SW 1271 (cell line): ENCODE measurements at regions not wholly inside any gene's neighbourhood (a gene's known extent, or its start where the extent isn't known, plus 50 kb on each side); places are given as distances from the start of the nearest gene placed in this dataset.
"Not testable (repeated sequence)": the region's sequence is repeated elsewhere in the genome, so short reads cannot be mapped to it uniquely, and the experiment has no call there.

ENCODE experiments used
- DNase-seq, 2 experiments: peaks; one replicate each; lab custom pipeline; 2025; lab: John Stamatoyannopoulos, UW

DNA sequence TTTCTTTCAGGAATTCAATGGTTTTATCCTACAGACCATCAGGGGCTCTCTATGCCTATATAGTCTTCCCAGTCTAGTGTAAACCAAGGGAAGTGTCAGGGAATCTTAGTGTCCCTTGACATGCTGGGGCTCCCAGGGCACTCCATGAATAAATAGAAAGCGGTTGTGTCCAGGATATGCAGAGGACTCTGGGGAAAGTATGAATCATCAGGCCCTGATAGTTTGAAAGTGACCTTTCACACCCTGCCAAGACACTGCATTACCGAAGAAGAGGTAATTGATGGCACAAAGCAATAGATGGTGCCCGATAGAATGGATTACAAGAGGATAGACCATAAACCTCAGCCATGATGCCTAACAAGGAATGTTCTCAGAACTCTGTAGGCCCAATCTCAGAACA, 163.3 kb upstream of the DAPK1 start:
- DNase-seq: no peak

DNA sequence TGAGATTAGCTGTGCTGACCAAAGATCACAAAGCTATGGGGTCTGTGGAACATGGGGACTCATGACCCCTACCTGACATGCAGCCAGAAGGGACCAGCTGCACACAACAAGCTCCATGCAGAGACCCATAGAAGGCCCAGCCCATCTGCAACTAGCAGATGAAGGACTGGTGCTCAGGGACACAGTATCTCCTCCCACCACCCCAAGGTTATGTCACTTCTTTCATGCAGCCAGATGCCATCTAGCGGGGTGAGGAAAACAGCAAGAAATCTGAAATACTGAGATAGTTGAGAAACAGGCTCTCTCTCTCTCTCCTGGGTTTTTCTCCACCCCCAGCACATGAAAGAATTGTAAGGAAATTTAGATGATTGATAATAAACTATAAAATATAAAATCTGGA, 161.3 kb upstream of the DAPK1 start:
- no peak for DNase-seq

DNA sequence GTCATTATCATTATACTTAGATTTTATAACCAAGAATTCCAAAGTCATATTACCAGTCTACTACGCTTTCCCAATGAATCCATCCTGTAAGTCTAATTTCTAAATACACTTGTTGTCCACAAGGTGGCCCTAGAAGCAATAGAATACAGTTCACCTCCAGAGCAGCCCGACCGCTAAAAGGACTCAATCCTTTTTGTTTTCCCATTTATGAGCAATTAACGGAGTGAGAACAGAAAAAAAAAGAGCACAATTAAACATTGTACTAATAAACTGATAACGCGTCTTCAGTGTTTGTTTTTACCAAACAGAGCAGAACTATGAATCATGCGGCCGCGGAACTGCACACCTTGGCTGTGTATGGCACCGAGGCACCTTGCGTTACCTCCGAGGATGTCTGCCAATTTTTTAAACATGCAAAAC, 160.7 kb upstream of the DAPK1 start:
- peak; percentile 11 to 73 for DNase-seq

DNA sequence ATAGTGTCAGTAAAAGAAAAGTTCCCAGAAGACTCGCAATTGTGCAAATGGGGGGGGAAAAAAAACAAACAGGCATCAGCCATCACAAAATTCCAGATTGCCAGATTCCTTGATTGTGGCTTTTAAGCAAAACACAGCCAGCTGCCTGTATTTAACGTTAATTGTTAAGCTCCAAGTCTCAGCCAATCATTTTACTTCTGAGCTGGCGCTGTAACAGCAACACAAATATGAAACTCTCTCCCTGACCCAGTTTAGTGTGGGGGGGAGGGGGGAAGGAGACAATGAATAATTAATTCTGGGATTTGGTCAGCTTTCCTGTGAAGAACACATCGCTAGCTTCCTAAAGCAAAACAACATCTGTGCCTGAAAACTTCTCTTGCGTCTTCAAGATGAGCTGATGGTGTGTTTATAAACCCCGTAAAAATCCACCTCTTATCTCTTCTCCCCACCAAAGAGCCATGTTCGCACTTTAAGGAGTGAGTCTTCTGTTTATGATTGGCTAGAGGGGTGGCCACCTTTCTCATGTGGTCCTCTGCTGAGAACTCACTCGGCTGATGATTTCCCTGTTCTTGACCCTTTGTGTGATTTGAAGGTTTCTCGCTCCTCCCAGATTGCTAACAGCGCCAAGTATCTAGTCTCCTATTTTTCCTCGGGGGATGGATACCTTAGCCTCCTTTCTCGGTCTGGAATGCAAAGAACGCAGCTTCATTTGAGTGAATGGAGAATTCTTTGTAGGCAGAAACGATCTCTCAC, 160.2 kb upstream of the DAPK1 start:
- DNase-seq: no peak

GRCh38 chr9:87338088-87338989, 159.3 kb upstream of the DAPK1 start:
- no peak for DNase-seq

GRCh38 chr9:87340391-87340790, 157.3 kb upstream of the DAPK1 start:
- DNase-seq: no peak

GRCh38 chr9:87342743-87343142, 154.9 kb upstream of the DAPK1 start:
- DNase-seq: no peak

GRCh38 chr9:87343816-87344430, 153.7 kb upstream of the DAPK1 start:
- no peak for DNase-seq

GRCh38 chr9:87346061-87346665, 151.5 kb upstream of the DAPK1 start:
- no peak for DNase-seq

DNA sequence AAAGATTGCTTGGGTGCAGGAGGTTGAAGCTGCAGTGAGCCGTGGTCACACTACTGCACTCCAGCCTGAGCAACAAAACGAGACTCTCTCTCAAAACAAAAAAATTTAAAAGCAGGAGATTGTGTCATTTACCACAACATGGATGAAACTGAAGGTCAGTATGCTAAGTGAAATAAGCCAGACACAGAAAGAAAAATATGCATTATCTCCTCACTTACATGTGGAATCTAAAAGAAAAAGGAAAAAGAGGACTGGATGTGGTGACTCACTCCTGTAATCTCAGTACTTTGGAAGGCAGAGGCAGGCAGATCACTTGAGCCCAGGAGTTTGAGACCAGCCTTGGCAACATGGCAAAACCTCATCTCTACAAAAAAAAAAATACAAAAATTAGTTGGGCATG, 146.8 kb upstream of the DAPK1 start:
- no peak for DNase-seq

DNA sequence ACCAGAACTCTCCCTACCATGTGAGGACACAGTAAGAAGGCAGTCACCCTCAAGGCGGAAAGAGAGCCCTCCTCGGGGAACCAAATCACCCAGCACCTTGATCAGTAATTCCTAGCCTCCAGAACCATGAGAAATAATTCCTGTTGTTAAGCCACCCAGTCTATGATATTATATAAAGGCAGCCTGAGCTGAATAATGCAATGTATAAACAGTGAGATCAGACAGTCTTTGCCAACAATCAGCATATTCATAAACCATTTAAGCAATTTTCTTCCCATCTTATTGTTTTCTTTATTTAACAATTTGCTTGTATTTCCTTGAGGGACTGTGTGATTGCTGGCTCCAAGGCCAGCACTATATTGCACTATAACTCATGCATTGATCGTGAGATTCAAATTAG, 144.4 kb upstream of the DAPK1 start:
- no peak for DNase-seq

- DNase-seq: no peak
Measured at GRCh38 chr9:87354147-87354546, 143.5 kb upstream of the DAPK1 start.

GRCh38 chr9:87357600-87357999, 140.1 kb upstream of the DAPK1 start:
- DNase-seq: no peak

DNA sequence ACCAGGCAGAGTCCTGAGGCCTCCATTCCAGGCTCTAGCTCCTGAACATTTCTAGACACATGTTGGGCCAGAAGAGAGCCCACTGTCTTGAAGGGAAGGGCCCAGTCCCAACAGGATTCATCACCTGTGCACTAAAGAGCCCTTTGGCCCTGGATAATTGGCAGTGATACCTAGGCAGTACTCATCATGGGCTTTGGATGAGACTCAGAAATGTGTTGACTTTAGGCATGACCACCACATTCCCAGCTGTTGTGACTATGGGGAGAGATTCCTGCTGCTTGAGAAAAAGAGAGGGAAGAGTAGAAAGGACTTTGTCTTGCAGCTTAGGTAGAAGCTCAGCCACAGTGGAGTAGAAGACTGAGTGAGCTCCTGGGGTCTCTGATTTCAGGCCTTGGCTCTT, 138.4 kb upstream of the DAPK1 start:
- no peak for DNase-seq

- DNase-seq: no peak
Measured at GRCh38 chr9:87359958-87360601, 137.6 kb upstream of the DAPK1 start.

DNA sequence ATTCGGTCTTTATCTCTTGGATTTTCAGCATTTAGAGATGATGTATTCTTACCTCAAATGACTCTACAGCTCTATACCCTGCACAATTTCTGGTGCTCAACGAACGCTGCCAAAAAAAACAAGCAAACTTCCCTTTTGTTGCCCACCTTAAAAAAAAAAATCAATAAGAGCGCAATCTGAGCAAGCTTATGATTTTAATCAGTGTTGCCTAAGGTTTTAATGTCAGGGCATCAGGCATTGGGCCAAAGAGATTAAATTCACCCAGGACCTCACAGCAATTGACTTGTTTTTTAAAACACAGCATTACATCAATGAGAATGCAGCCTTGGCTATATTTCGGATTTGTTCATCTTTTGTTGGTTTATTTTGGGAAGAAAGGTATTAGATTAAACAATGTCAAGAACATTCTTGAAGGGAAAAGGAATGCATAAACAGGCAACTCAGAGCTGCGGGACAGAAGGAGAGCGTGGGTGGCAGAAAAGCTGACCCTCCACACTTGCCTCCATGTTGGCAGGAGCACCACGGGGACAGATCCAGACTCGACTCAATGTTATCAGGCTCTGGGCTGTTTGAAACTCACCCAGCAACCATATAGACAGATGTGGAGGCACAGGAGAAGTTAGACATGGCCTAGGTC, 127.5 kb upstream of the DAPK1 start:
- DNase-seq: no peak

DNA sequence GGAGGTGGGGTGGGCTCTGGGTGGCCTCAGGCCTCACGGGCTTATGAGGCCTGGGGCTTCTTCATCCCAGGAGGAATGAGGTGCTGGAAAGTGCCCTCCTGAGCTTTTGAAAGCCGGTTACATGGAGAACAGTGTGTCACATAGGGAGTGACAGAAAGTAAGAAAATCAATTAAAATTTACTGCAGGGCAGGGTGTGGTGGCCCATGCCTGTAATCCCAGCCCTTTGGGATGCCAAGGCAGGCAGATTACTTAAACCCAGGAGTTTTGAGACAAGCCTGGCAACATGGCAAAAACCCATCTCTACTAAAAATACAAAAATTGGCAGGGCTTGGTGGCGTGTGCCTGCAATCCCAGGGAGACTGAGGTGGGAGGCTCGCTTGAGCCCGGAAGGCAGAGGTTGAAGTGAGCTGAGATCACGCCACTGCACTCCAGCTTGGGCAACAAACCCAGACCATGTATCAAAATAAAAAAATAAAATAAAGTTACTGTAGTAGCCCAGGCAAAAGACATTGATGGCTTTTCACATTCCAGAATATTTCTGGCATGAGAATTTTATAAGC, 125.8 kb upstream of the DAPK1 start:
- no peak for DNase-seq

GRCh38 chr9:87372356-87372851, 125.3 kb upstream of the DAPK1 start:
- no peak for DNase-seq

DNA sequence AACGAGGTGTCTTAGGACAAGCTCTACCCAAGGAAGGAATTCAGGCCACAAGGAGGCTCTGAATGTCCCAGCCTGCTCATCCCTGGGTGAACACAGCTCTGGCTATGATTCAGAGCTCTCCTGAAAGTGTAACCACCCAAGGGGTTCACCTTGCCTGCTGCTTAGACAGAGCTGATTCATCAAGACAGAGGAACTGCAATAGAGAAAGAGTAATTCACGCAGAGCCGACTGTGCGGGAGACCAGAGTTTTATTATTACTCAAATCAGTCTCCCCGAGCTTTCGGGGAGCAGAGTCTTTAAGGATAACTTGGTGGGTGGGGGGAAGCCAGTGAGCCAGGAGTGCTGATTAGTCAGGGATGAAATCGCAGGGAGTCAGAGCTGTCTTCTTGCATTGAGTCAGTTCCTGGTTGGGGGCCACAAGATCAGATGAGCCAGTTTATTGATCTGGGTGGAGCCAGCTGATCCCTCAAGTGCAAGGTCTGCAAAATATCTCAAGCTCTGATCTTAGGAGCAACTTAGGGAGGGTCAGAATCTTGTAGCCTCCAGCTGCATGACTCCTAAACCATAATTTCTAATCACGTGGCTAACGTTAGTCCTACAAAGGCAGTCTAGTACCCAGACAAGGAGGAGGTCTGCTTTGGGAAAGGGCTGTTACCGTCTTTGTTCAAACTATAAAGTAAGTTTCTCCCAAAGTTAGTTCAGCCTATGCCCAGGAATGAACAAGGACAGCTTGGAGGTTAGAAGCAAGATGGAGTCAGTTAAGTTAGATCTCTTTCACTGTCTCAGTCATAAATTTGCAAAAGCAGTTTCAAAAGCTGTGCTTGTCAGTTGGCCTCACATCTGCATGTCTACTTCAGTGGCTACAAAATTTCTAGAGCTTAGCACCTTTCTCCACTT, 123.4 kb upstream of the DAPK1 start:
- DNase-seq: not testable (repeated sequence)
